ENCODE measurements at regions not wholly inside any gene's neighbourhood (a gene's known extent, or its start where the extent isn't known, plus 50 kb on each side); places are given as distances from the start of the nearest gene placed in this dataset.

DNA sequence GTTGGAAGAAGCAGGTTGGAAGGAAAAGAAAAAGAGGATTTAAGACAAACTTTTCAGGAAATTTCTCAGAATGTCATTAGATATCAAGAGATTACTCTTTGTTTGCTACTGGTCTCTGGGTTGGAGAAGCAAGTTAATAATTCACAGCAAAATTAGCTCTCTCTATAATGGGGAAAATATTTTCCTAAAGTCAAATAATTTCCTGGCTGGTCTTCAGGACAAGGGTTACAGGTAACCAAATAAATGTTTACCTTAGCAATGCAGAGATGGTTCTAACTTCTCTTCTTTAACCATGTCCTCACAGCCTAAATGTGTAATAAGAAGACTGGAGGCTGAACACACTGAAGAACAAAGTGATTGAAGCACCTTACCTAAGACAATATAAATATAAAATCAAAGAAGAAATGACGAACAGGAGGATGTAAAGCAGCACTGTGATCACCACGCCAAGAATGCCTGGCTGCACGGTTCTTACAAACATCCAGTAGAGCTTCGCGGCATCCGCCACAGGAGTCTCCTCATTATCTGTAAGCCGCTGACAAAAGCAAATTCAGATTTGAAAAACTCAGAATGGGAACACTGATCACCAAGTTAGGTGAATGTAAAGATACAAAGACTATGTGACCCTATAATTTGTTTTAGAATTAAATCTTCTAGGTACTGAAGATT lies 717.5 kb downstream of the TFAP2A start:
- WGBS, 2 experiments (ENCODE audit: extremely low coverage in 2 of 2, insufficient read length in 1 of 2), result 53% methylated on average over 3 of the region's 7 CpGs; no CpG with 5 or more reads in 1 of the 2 experiments
- no TSS peak for BruUV-seq (replicated peaks)
- POLR2A ChIA-PET (ENCODE audit: unreplicated experiment), result no interaction called here

More for the DNA sequence above, 717.5 kb downstream of the TFAP2A start:
- no peaks in the 10 kb centered on the region for H3K9me3 ChIP-seq (ENCODE audit: control insufficient read depth, insufficient read depth, low read length)
- no peak overlapping the region for H3K4me2 ChIP-seq (ENCODE audit: low read depth, low read length)
- no peak for DNase-seq
- dilution Hi-C loops (cut with HindIII; ENCODE audit: low sequenced_read_pairs, unreplicated experiment), result no loop called here
- H2BK15ac ChIP-seq (ENCODE audit: low read depth, low read length), result no peak overlapping the region
- H3K23ac ChIP-seq (ENCODE audit: low read depth, low read length), result no peak overlapping the region
- no peak for TF ChIP-seq MAFK (IDR thresholded peaks at IDR 0.05; ENCODE audit: low read depth, low read length)
- no peak for TF ChIP-seq FOS (IDR thresholded peaks at IDR 0.05; ENCODE audit: low read depth, low read length)
- TF ChIP-seq POLR2A (IDR thresholded peaks at IDR 0.05; ENCODE audit: low read depth, low read length), result no peak
- TF ChIP-seq, protein P1, sequence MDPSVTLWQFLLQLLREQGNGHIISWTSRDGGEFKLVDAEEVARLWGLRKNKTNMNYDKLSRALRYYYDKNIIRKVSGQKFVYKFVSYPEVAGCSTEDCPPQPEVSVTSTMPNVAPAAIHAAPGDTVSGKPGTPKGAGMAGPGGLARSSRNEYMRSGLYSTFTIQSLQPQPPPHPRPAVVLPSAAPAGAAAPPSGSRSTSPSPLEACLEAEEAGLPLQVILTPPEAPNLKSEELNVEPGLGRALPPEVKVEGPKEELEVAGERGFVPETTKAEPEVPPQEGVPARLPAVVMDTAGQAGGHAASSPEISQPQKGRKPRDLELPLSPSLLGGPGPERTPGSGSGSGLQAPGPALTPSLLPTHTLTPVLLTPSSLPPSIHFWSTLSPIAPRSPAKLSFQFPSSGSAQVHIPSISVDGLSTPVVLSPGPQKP (IDR thresholded peaks at IDR 0.05; ENCODE audit: borderline replicate concordance, low read depth, low read length), result no peak
- TF ChIP-seq SMC3 (IDR thresholded peaks at IDR 0.05; ENCODE audit: low read depth, low read length), result no peak
- no peak for TF ChIP-seq MXI1 (IDR thresholded peaks at IDR 0.05; ENCODE audit: borderline replicate concordance, low read depth, low read length)
- no peak for TF ChIP-seq RCOR1 (IDR thresholded peaks at IDR 0.05; ENCODE audit: insufficient replicate concordance, low read length)
- no peak for TF ChIP-seq NFE2L2 (IDR thresholded peaks at IDR 0.05; ENCODE audit: low read depth, low read length)
- no peak for TF ChIP-seq RFX5 (IDR thresholded peaks at IDR 0.05; ENCODE audit: low read depth, low read length)
- no peak overlapping the region for H3K14ac ChIP-seq (replicated peaks; ENCODE audit: low read depth, low read length)
- H2BK20ac ChIP-seq (ENCODE audit: low read depth, low read length), result no peak overlapping the region
- H3K9ac ChIP-seq (ENCODE audit: low read depth, low read length), result no peak overlapping the region
- H2AK5ac ChIP-seq (ENCODE audit: low read depth, low read length), result no peak overlapping the region
- H3K27ac ChIP-seq (ENCODE audit: insufficient read depth, low read length), result no peak overlapping the region
- no peak overlapping the region for H2AFZ ChIP-seq (replicated peaks; ENCODE audit: low read length, poor library complexity)
- no peaks in the 10 kb centered on the region for H3K9me1 ChIP-seq (ENCODE audit: insufficient read depth, low read length)
- CTCF ChIA-PET, result no interaction called here
- no peaks in the 10 kb centered on the region for H3K4me1 ChIP-seq (ENCODE audit: control insufficient read depth, insufficient read depth, low read length)
- no peak overlapping the region for H2AK9ac ChIP-seq (replicated peaks; ENCODE audit: low read depth, low read length, poor library complexity)
- no peak overlapping the region for H2BK5ac ChIP-seq (ENCODE audit: low read depth, low read length, poor library complexity, severe bottlenecking)
- H4K20me1 ChIP-seq (ENCODE audit: insufficient read depth, low read length), result no peaks in the 10 kb centered on the region
- no peak overlapping the region for H3K4ac ChIP-seq (ENCODE audit: low read depth, low read length)
- no peak overlapping the region for H4K8ac ChIP-seq (ENCODE audit: low read depth in 2 of 2, low read length in 2 of 2)
- no peak overlapping the region for H3K4me3 ChIP-seq (ENCODE audit: insufficient read depth, low read depth, low read length)
- no peaks in the 10 kb centered on the region for H3K27me3 ChIP-seq (ENCODE audit: control insufficient read depth, insufficient read depth, low read length)
- no peaks in the 10 kb centered on the region for H3K36me3 ChIP-seq (ENCODE audit: control insufficient read depth, insufficient read depth, low read length)
- no peak overlapping the region for H3K18ac ChIP-seq (ENCODE audit: low read depth, low read length)
- no peak overlapping the region for H2BK120ac ChIP-seq (ENCODE audit: low read depth, low read length)
- in situ Hi-C loops (cut with MboI; ENCODE audit: low sequenced_read_pairs), result no loop called here
- H3K56ac ChIP-seq (ENCODE audit: extremely low read depth, insufficient read depth, low read length), result no peak overlapping the region
- no peaks in the 10 kb centered on the region for H3K79me1 ChIP-seq (ENCODE audit: low read depth in 1 of 2, low read length in 2 of 2)
- intact Hi-C loops (cut with micrococcal nuclease), result no loop called here
- H4K5ac ChIP-seq (ENCODE audit: low read depth, low read length), result no peak overlapping the region
- no peak for ATAC-seq (ENCODE audit: low read depth)
- H4K91ac ChIP-seq (ENCODE audit: insufficient read depth, low read depth, low read length), result no peak overlapping the region
